Muscle of back (tissue), 3 donors: ENCODE measurements at regions not wholly inside any gene's neighbourhood (a gene's known extent, or its start where the extent isn't known, plus 50 kb on each side); places are given as distances from the start of the nearest gene placed in this dataset.
"Not testable (repeated sequence)": the region's sequence is repeated elsewhere in the genome, so short reads cannot be mapped to it uniquely, and the experiment has no call there.

Experiments
- DNase-seq, 3 donors: peaks; one replicate each; pipeline versions ENCODE4 v3.0.0 to v3.0.0-alpha.2; 2013

DNA sequence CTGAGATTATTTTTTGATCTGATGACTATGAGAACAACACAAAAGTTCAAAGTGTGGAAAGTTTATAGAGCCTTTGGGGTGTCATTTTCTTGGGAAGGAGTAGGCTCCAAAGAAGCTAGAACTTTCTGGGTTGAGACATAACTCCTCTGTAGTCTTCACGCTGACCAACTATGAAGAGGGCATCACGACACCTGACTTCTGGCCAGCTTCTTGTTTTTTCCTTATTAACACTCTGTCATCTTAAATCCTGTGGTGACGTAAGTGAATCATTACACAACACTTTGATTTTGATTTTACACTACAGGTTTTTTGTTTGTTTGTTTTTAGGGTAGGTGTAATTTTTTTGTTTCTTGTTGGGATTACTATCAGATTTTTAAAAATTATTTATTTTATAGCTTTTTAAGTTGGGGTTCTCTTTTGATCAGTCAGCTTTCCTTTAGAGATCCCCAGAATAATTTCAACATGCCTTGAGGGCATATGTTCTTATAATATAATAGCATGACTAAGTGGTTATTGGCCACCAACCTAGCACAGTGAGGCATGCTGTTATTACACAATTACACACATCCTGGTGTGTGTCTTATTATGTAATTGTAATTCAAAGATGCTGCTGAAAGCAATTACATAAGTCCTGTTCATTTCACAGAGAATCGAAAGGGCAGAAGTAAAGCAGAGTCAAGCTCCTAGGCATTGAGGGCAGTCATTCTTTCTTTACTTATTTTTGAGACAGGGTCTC is 281.6 kb upstream of the NOTCH2NLA start:
- not testable (repeated sequence) for DNase-seq

DNA sequence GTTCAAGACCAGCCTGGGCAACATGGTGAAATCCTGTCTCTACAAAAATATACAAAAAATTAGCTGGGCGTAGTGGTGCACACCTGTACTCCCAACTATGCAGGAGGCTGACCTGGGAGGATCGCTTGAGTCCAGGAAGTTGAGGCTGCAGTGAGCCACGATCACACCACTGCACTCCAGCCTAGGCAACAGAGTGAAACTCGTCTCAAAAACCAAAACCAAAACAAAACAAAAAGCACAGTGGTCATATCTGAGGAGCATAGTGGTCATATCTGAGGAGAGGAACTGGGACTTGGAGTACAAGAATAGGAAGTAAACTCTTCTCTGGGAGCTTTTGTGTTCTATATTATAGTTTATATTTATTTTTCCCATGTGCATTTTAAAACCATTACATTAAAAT is 275.3 kb upstream of the NOTCH2NLA start:
- DNase-seq: not testable (repeated sequence)

DNA sequence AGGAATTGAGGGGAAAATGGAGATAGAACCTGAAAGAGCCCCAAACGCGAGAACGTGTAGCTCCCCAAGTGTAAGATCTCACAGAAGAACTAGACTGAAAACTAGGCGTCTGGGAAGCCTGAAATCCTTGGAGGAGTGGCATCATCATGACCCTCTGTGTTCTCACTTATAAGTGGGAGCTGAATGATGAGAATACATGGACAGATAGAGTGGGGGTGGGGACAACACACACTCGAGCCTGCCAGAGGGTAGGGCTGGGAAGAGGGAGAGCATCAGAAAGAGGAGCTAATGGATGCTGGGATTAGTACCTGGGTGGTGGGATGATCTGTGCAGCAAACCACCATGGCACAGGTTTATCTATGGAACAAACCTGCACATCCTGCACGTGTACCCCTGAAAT is 258.7 kb upstream of the NOTCH2NLA start:
- DNase-seq: not testable (repeated sequence)

DNA sequence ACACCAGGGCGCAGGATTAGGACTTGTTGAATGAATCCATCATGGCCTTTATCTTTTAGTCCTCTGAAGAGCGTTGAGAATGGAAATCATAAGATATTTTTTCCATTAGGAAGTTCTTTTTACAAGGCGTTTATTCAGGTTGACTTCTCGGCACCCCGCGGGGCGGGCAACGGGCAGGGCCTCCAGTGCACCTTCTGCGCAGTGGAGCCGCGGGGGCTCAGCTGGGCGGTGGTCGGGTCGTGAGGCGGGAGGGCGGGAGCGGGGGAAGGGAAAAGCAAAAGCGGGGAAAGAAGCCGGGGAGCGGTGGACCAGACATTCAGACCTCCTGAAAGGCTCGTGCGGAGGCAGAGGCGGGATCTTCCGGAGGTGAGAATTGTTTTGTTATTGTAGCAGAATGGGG is 258.3 kb upstream of the NOTCH2NLA start:
- DNase-seq: not testable (repeated sequence)

DNA sequence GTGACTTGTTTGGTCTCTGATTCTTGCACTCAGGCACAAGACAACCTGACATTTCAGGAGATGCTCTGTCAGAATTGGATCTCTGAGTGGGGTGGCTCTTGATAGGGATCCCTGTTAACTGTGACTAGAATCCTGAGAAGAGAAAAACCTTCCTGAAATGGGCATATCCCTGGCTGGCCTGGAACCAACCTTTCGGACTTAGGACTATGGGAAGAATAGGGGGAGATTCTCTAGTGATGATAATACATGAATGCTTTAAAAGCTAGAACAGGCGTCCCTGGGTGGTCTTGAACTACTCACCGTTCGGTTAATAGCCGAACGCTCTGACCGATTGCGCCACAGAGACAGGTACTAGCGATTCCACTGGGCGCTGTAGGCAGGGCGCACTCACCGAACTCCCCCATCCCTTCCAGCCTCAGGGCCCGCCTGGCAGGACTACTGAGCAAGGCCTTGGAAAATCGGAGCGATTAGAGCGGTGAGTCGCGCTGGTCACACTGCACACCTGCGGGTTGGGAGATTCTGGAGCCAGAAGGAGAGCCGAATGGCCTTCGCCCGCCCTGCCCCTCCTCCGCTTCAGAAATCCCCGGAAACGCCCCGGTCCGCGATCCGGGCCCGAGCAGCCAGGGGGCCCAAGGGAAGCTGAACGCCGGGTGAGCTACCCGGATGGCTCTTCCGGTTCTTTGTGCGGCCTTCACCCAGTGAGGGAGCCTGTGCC is 257.6 kb upstream of the NOTCH2NLA start:
- peak; percentile 8 to 78 (median 42) for DNase-seq

DNA sequence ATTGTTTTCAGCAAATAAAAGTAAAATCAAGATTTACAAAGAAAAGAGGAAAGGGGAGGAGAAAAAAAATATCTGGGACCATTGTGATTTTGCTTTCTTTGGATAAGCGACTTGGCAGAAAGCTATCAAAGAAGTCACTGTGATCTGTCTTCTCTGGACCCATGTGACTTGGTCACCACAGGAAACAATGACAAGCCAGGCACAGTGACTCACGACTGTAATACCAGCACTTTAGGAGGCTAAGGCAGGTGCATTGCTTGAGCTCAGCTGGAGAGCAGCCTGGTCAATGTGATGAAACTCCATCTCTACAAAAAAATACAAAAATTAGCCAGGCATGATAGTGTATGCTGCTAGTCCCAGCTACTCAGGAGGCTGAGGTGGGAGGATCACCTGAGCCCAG is 255.4 kb upstream of the NOTCH2NLA start:
- not testable (repeated sequence) for DNase-seq

DNA sequence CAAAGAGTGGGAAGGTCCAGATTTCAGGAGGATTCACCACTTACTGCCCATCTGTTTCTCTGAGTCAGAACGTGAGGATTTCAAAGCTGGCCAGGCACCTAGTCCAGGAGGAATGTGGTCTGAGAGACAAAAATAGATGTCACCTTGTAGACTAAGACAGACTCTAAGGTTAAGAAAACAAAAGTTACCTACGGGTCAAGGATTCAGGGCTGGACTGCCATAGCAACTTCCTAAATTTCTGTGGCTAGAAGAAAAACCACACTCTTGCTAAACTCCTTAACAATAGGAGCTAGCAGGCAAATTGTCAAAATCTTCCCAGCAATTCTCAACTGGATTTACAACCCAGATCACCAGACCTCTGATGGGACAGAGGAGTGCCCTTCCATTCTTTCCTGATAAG is 250.4 kb upstream of the NOTCH2NLA start:
- not testable (repeated sequence) for DNase-seq

DNA sequence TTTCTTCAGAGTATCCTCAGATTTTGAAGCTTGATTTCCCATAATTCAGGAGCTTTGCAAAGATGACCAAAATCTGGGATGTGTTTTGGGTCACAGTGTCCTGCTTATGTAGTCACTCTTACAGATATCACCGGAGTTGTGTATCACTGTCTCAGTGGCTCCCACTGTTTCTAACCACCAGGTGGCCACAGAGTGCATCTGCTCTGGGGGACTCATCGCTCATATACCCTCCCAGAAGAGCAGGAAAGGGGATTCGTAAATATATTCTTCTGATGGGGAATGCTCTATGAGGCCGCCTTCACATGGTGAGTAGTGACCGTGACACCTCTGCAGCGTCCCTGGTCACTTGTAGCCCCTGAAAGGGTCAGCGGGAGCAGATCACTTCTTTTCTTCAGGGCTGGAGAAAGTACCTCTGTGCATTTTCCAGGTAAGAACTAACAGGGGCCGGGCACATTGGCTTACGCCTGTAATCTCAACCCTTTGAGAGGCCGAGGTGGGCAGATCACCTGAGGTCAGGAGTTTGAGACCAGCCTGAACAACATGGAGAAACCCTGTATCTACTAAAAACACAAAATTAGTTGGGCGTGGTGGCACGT is 249.4 kb upstream of the NOTCH2NLA start:
- peak; percentile 11 to 48 (median 12) for DNase-seq

DNA sequence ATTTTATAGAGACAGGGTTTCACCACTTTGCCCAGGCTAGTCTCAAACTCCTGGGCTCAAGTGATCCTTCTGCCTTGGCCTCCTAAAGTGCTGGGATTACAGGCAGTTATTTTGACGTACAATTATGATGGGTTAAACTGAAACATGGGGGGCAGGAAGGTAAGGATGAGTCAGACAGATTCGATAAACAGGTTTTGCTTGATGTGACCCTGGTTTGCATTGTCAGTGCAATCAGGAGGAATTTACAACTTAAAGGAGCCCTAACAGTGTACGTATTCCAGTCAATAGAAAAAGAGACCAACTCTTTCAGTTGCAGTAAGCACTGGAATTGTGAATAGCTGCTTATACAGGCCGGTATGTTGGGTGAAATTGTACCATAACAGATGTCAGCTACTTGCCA is 246.3 kb upstream of the NOTCH2NLA start:
- not testable (repeated sequence) for DNase-seq

DNA sequence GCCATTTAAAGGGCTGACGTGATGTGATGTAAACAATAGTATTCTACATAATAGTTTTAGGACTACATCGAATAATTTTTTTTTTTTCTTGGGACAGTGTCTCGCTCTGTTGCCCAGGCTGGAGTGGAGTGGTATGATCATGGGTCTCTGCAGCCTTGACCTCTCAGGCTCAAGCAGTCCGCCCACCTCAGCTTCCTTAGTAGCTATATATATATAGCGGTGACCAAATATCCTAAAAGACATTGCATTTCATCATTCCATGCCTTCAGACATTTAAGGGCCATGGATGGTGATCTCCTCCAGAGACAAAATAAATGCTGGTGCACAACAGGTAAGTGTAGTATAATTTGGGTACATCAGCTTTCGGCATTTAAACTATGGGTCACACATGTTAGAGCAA is 245.4 kb upstream of the NOTCH2NLA start:
- not testable (repeated sequence) for DNase-seq

DNA sequence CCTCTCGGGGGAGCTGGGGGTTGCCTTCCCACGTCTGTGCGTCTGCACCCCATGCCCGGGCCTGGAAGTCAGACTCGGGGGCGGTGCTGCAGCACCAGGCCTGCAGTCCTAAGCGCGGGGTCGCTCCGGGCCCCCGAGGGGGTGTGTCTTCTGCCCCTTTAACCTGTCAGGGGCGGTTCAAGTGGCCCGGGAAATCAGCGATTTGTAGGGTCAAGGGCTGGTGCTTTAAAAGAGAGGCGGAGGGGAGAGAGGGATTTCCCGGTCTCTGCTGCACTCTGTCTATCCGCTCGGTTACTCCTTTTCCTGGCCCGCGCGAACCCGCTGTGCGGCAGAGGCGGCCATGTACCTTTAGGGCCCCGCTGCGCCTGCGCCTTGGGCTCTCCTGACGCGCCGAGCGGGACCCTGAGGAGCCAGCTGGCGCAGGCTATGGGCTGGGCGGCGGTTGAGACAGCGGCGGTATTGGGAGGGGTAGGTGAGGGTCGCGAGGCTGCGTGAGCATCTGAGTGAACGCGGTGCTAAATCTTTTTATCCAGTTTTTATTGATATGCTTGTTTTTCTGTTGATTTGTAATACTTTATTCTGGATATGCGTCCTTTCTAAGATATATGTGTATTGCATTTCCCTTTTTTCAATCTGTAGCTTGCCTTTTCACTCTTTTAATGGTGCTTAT is 243.5 kb upstream of the NOTCH2NLA start:
- DNase-seq: peak; percentile 59 to 90 (median 84)

DNA sequence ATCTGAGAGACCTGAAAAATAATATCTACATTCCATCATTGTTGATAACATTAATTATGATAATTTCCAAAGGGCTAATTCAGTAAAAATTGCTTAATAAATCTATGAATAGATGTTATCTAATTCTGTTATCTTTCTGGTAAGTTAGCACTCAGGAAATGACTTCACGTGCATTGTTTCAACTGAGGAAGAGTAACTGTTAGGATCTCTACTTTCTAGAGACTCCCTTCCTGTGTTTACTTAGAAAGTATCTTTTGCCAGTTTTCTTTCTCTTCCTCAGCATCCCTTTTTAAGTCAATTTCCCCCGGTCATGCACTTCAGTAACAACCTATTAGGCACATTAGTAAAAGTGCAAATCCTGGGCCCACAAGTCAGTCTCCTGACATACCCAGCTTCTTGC is 231.1 kb upstream of the NOTCH2NLA start:
- DNase-seq: not testable (repeated sequence)

DNA sequence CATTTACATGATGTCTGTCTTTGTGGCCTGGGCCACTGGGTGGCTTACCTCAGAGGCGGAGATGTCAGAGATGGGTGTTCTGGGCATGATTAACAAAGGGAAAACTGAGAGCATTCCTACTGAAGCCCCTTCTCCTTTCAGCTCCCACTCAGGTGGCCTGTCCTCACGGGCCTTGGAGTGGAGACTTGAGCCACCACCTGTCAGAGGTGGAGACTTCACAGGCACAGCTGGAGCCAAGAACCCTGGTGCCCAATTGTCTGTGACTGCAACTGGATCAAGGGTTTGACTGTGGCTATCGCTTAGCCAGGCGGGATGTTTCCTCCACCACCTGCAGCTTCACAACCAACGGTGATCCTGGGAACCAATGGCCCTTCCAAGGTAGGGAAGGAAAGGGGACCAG is 230.5 kb upstream of the NOTCH2NLA start:
- DNase-seq: not testable (repeated sequence)

DNA sequence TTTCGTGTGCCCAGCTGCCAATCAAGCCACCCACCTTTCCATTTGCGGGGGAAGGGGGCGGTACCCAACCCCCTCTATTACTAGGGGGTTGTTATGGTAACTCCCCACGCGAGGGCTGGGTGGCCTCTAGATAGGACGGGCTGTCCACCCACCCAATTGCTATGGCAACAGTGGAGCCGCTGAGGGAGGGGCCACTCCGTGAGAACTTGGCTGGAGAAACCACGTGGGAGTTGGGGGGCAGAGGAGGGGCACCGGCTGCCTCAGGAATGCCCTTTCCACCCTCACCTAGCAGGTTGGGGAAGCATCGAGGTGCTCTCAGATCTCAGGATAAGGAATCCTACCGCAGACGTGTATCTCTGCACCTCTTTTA is 220.0 kb upstream of the NOTCH2NLA start:
- not testable (repeated sequence) for DNase-seq

DNA sequence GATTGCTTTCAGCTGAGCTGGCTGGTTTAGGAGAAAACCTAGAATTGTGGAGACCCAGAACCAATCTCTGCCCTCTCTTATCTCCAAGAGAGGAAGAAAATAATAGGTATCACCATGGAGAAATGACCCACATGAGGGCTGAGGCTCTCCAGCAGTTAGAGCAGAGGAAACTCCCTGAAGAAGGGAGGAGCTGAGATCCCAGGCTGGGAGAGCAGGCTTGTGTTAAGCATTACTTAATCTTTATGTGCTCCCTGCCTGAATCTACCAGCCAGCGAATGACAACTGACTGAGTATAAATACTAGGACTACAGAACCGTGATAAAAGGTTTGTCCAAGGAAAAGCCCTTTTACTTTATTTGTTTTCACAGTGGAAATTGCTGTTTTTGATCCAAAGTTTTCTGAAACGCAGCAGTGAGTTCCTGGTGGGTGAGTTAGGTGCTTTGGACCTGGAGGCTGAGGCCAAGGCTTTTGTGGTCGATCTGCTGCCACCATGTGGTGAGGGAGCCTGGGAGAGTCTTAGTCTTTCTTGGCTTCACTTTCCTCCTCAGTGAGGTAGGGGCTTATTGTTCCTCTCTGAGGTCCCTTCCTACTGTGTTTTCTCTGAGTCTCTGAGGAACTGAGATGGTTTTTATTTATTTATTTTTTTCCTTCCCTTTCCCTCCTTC is 219.5 kb upstream of the NOTCH2NLA start:
- DNase-seq: not testable (repeated sequence)

DNA sequence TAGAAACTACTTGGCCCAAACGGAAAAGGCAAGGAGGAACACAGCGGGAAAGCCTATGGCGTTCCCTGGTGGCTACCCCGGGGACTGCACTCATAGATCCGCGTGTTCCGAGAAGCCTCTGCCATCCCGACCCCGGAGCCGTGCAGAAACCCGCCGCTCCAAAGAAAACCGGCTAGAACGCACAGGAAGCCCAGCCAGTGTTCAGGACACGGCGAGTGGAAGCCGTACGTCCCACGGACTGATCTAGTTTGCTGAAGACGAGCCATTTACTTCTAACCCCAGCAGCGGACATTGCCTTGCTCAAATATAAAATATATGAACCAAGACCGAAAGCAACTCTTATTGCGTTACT is 215.0 kb upstream of the NOTCH2NLA start:
- DNase-seq: peak; percentile 3 to 56 (median 13)

DNA sequence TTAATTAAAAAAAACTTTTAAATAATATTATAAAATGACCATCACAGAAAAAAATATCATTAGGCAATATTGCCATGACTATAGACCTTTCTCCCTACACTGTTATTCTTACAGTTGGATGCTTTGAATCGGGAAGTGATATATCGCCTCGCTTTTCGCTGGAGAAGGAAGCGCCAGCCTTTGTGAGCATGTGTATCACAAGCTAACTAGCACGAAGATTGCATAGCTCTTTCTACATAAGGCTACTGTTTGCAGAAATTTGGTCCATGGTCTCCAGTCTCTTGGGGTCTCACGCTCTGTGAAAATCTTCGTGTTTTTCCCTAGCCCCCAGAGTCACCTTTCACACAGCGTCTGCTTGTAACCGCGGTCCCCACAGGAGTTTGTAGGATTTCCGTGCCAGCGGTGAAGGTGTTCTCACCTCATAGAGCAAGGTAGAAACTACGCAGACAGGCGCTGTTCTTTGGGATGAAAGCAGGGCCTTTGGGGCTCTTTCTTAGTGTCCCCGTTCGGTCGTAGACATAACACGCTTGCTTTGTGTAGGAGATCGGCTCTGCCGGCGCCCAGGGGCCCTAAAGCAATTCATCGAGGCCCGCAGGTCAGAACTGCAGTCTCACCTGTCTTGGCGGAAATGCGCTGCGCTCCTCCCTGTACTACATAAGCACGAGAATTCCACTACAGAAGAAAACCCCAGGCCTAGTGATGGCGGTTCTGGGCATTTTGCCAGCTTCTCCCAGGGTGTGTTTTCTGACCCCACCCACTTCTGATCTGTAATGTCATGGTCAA is 214.5 kb upstream of the NOTCH2NLA start:
- DNase-seq: peak in 1 of 3 donors; percentile 0

DNA sequence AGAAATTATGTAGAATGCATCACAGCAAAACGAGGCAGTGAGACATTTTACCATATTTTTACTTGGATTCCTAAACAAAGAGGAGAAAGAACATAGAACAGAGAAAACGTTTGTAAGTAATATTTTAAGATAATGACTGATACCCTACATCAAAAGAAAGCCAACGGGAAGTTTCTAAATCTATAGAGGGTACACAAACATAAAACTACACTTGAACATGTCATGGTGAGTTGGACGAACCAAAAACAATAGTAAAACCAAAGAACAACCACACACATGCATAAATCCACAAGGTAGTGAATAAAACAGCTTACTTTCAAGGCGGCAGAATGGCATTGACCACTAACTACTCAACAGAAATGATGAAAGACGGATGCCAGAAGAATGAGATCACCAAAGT is 209.7 kb upstream of the NOTCH2NLA start:
- DNase-seq: not testable (repeated sequence)

DNA sequence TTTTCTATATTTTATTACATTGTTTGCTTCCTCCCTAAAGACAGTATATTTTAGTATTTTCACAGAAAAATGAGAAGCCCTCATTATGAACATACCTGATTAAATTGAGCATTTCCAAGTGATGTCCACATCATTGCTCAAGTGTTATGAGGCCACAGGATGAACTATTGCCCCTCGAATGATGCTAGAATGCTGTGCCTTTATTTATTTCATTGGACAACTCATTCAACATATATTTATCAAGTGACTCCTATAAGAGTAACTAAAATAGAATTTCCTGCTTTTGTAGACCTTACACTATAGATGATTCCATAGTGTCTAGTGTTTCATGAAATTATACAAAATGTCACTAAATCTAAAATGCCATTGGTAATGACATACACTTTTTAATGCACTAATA is 187.8 kb upstream of the NOTCH2NLA start:
- DNase-seq: not testable (repeated sequence)

DNA sequence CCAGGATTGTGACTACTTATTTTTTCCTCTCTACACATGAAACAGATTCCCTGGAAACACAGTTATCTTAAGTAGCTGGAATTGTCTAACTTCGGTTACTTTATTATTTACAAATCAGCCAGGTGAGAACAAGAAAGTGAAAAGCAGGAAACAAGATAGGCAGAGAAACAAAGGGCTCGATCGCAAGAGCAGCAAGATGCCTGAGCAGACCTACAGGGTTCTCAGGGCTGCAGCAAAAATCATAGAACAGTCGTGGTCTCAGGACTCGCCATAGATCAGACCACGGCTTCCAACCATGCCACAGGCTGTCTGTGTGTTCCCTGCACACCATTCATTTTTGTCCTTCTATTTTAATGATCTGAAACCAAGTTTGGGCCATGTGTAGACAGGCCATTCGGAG is 186.2 kb upstream of the NOTCH2NLA start:
- not testable (repeated sequence) for DNase-seq

DNA sequence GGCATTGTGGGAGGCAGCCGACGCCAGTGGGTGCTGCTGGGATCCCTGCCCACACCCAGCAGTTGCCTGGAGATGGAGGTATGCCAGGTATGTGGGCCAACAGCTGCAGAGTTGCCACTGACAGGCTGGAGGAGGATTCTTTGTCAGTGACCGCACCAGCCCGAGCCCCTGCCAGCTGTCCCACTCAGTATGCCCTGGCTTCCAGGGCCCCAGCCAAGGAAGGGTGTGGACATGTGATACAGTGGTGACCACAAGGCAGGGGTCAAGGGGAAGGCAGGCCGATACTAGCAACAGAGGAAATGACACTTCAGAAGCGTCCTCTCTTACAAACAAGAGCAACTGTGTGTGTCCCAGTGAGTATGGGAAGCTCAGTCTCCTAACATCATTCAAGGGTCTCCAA is 185.1 kb upstream of the NOTCH2NLA start:
- peak; percentile 26 to 48 (median 35) for DNase-seq
